ENCODE measurements at regions not wholly inside any gene's neighbourhood (a gene's known extent, or its start where the extent isn't known, plus 50 kb on each side); places are given as distances from the start of the nearest gene placed in this dataset.

DNA sequence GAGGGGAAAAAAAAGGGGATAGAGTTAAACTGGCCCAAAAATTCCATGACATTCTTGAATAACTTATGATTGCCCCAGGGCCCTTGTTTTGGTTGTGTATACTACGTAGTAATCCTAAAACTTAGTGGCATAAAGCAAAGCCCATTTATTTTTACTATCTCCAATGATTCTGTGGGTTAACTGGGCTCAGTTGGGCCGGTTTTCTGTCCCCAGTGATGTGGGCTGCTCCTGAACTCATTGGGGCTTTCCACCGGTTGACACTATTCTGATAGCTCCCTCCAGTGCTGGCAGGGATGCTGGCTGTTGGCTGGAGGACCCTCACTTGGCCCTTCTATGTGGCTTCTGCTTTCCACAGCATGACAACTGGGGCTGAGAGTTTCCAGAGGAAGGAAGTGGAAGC is 60.0 kb upstream of the TGIF1 start:
- ChIA-PET CTCF (interaction anchor here (0.6 kb wide), 2 partner anchors 9 to 210 kb away, joined by 3 read pairs; no protein-coding TSS in a partner anchor), POLR2A (no interaction called here)
- no peaks in the 10 kb centered on the region; the same call in 1 of the 2 replicates for H3K9me3 ChIP-seq (ENCODE audit: control insufficient read depth, insufficient read depth, low read depth, low read length)
- no peak overlapping the region for H3K27ac ChIP-seq (ENCODE audit: extremely low read depth, low read depth, low read length)
- no peak overlapping the region for H3K4me3 ChIP-seq (ENCODE audit: low read depth, low read length)
- H3K36me3 ChIP-seq (ENCODE audit: control insufficient read depth in 2 of 2, insufficient read depth in 1 of 2, low read length in 2 of 2): no peaks in the 10 kb centered on the region
- TF ChIP-seq, protein P1, sequence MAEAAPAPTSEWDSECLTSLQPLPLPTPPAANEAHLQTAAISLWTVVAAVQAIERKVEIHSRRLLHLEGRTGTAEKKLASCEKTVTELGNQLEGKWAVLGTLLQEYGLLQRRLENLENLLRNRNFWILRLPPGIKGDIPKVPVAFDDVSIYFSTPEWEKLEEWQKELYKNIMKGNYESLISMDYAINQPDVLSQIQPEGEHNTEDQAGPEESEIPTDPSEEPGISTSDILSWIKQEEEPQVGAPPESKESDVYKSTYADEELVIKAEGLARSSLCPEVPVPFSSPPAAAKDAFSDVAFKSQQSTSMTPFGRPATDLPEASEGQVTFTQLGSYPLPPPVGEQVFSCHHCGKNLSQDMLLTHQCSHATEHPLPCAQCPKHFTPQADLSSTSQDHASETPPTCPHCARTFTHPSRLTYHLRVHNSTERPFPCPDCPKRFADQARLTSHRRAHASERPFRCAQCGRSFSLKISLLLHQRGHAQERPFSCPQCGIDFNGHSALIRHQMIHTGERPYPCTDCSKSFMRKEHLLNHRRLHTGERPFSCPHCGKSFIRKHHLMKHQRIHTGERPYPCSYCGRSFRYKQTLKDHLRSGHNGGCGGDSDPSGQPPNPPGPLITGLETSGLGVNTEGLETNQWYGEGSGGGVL (tag by site-specific recombination; IDR thresholded peaks at IDR 0.05): no peak
- TF ChIP-seq ZNF76 (tag by site-specific recombination; IDR thresholded peaks at IDR 0.05; ENCODE audit: borderline replicate concordance, low read depth): no peak
- no peak for TF ChIP-seq ZNF202 (tag by site-specific recombination; IDR thresholded peaks at IDR 0.05; ENCODE audit: borderline replicate concordance)
- no peak for TF ChIP-seq ZNF610 (tag by site-specific recombination; IDR thresholded peaks at IDR 0.05; ENCODE audit: borderline replicate concordance)
- no peaks in the 10 kb centered on the region for H3K4me1 ChIP-seq (ENCODE audit: control insufficient read depth, insufficient read depth, low read length)

DNA sequence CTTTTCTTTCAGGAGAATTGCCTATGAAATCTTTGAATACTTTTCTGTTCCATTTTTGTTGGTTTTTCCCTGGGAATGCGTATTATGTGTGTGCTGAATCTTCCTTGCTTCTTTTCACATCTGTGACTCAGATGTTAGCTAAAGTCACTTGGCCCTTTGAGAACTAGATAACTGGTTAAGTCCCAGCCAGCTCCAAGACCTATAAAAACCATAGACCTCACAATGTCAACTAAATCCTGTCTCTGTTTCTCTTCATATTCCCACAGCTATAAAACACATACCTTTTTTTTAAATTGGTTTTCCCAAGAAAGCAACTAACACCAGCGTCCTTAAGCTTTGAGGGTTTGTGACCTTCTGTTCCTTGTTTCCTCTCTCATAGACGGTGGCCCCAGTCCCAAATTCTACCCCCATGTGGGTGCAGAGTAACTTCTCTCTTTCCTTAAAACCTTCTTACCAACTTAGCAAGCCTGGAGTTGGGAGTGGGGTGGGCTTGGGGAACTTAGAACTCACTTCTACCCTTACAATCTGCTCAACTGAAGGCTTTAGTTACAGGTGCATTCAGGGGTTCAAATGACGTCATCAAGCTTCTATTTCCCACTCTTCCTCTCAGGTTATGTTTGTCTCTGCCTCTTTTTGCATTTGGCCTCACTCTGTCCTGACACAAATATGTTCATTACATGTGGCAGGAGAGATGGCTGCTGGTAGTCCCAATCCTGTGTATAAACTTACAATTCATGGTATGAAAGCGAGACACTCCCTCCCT is 58.1 kb upstream of the TGIF1 start:
- POLR2A ChIA-PET: no interaction called here
- Histone ChIP-seq H3K27ac (ENCODE audit: extremely low read depth, low read depth, low read length) (no peak overlapping the region), H3K4me1 (ENCODE audit: control insufficient read depth, insufficient read depth, low read length) (no peaks in the 10 kb centered on the region), H3K36me3 (ENCODE audit: control insufficient read depth in 2 of 2, insufficient read depth in 1 of 2, low read length in 2 of 2) (no peaks in the 10 kb centered on the region), H3K9me3 (ENCODE audit: control insufficient read depth, insufficient read depth, low read depth, low read length) (no peaks in the 10 kb centered on the region; the same call in 1 of the 2 replicates), H3K4me3 (ENCODE audit: low read depth, low read length) (no peak overlapping the region)
- CTCF ChIA-PET: interaction anchor here (0.8 to 1.2 kb wide), 3 partner anchors 50 to 274 kb away, joined by 3 to 5 read pairs (median 4); no protein-coding TSS in a partner anchor
- no peak for TF ChIP-seq ZFP41 (tag by site-specific recombination; IDR thresholded peaks at IDR 0.05; ENCODE audit: borderline replicate concordance)

DNA sequence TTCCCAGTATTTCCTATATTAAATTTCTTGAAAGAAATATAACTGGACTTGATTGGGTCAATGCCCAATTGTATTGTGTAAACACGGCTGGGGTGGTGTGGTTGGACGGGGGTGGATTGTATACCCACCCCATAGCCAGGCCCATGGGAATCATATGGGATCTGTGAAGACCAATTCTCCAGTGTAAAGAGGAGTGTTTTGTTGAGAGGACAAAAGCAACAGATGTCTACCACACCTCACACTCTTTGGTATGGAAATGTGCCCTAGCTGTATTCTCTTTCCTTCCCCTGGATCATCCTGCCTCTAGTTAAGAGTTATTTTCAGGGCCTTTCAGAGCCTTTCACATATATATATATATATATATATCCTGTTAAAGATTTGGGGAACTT is 57.5 kb upstream of the TGIF1 start:
- Histone ChIP-seq H3K4me3 (ENCODE audit: low read depth, low read length) (no peak overlapping the region), H3K4me1 (ENCODE audit: control insufficient read depth, insufficient read depth, low read length) (no peaks in the 10 kb centered on the region), H3K36me3 (ENCODE audit: control insufficient read depth in 2 of 2, insufficient read depth in 1 of 2, low read length in 2 of 2) (no peaks in the 10 kb centered on the region), H3K9me3 (ENCODE audit: control insufficient read depth, insufficient read depth, low read depth, low read length) (no peaks in the 10 kb centered on the region; the same call in 1 of the 2 replicates), H3K27ac (ENCODE audit: extremely low read depth, low read depth, low read length) (no peak overlapping the region)
- ChIA-PET CTCF (interaction anchor here (0.6 to 2.3 kb wide), 5 partner anchors 9 to 653 kb away, joined by 3 to 6 read pairs (median 4); no protein-coding TSS in a partner anchor), POLR2A (no interaction called here)
- no peak for TF ChIP-seq ZNF23 (tag by site-specific recombination; IDR thresholded peaks at IDR 0.05; ENCODE audit: borderline replicate concordance)
- no peak for TF ChIP-seq GFI1B (tag by site-specific recombination; IDR thresholded peaks at IDR 0.05)
- TF ChIP-seq, protein P2, sequence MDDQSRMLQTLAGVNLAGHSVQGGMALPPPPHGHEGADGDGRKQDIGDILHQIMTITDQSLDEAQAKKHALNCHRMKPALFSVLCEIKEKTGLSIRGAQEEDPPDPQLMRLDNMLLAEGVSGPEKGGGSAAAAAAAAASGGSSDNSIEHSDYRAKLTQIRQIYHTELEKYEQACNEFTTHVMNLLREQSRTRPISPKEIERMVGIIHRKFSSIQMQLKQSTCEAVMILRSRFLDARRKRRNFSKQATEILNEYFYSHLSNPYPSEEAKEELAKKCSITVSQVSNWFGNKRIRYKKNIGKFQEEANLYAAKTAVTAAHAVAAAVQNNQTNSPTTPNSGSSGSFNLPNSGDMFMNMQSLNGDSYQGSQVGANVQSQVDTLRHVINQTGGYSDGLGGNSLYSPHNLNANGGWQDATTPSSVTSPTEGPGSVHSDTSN (CRISPR knock-in tag; IDR thresholded peaks at IDR 0.05): no peak
- TF ChIP-seq ZNF274 (IDR thresholded peaks at IDR 0.05; ENCODE audit: low read length): no peak
- no peak for TF ChIP-seq ZNF274 (tag by site-specific recombination; IDR thresholded peaks at IDR 0.05; ENCODE audit: borderline replicate concordance)
- TF ChIP-seq TCF7L2 (IDR thresholded peaks at IDR 0.05; ENCODE audit: borderline replicate concordance, low read depth, low read length): no peak
- TF ChIP-seq ZNF132 (tag by site-specific recombination; IDR thresholded peaks at IDR 0.05; ENCODE audit: borderline replicate concordance): no peak
- TF ChIP-seq ZNF621 (tag by site-specific recombination; IDR thresholded peaks at IDR 0.05): no peak
- TF ChIP-seq, protein P3, sequence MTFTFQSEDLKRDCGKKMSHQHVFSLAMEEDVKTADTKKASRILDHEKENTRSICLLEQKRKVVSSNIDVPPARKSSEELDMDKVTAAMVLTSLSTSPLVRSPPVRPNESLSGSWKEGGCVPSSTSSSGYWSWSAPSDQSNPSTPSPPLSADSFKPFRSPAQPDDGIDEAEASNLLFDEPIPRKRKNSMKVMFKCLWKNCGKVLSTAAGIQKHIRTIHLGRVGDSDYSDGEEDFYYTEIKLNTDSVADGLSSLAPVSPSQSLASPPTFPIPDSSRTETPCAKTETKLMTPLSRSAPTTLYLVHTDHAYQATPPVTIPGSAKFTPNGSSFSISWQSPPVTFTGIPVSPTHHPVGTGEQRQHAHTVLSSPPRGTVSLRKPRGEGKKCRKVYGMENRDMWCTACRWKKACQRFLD (tag by site-specific recombination; IDR thresholded peaks at IDR 0.05): no peak
- TF ChIP-seq, protein P4, sequence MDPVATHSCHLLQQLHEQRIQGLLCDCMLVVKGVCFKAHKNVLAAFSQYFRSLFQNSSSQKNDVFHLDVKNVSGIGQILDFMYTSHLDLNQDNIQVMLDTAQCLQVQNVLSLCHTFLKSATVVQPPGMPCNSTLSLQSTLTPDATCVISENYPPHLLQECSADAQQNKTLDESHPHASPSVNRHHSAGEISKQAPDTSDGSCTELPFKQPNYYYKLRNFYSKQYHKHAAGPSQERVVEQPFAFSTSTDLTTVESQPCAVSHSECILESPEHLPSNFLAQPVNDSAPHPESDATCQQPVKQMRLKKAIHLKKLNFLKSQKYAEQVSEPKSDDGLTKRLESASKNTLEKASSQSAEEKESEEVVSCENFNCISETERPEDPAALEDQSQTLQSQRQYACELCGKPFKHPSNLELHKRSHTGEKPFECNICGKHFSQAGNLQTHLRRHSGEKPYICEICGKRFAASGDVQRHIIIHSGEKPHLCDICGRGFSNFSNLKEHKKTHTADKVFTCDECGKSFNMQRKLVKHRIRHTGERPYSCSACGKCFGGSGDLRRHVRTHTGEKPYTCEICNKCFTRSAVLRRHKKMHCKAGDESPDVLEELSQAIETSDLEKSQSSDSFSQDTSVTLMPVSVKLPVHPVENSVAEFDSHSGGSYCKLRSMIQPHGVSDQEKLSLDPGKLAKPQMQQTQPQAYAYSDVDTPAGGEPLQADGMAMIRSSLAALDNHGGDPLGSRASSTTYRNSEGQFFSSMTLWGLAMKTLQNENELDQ (tag by site-specific recombination; IDR thresholded peaks at IDR 0.05; ENCODE audit: low read depth): no peak
- no peak for TF ChIP-seq ZNF155 (tag by site-specific recombination; IDR thresholded peaks at IDR 0.05)
- TF ChIP-seq PRDM1 (tag by site-specific recombination; IDR thresholded peaks at IDR 0.05): no peak
- TF ChIP-seq, protein P5, sequence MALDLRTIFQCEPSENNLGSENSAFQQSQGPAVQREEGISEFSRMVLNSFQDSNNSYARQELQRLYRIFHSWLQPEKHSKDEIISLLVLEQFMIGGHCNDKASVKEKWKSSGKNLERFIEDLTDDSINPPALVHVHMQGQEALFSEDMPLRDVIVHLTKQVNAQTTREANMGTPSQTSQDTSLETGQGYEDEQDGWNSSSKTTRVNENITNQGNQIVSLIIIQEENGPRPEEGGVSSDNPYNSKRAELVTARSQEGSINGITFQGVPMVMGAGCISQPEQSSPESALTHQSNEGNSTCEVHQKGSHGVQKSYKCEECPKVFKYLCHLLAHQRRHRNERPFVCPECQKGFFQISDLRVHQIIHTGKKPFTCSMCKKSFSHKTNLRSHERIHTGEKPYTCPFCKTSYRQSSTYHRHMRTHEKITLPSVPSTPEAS (tag by site-specific recombination; IDR thresholded peaks at IDR 0.05): no peak
- TF ChIP-seq SP3 (tag by site-specific recombination; IDR thresholded peaks at IDR 0.05): no peak
- TF ChIP-seq ZNF350 (tag by site-specific recombination; IDR thresholded peaks at IDR 0.05): no peak
- no peak for TF ChIP-seq GLI4 (tag by site-specific recombination; IDR thresholded peaks at IDR 0.05)
- TF ChIP-seq ZNF776 (tag by site-specific recombination; IDR thresholded peaks at IDR 0.05; ENCODE audit: borderline replicate concordance): no peak
- no peak for TF ChIP-seq YY1 (tag by site-specific recombination; IDR thresholded peaks at IDR 0.05)
